ENCODE measurements at regions not wholly inside any gene's neighbourhood (a gene's known extent, or its start where the extent isn't known, plus 50 kb on each side); places are given as distances from the start of the nearest gene placed in this dataset.

- Mint-ChIP-seq H3K4me1 (ENCODE audit: low read depth) (no peaks in the 10 kb centered on the region), H3K4me3 (no peak overlapping the region), H3K27me3 (ENCODE audit: low read depth) (peaks cover 8% of the 10 kb centered on the region)
Observed at GRCh38 chr17:74049167-74049966, 154.1 kb upstream of the RPL38 start.

GRCh38 chr17:74049967-74050458 is 153.5 kb upstream of the RPL38 start:
- Mint-ChIP-seq H3K4me3 (no peak overlapping the region), H3K27me3 (ENCODE audit: low read depth) (peaks cover 8% of the 10 kb centered on the region), H3K4me1 (ENCODE audit: low read depth) (no peaks in the 10 kb centered on the region), H3K36me3 (ENCODE audit: low read depth) (no peaks in the 10 kb centered on the region), H3K9me3 (no peaks in the 10 kb centered on the region), H3K27ac (no peak overlapping the region)

More at GRCh38 chr17:74049167-74049966, 154.1 kb upstream of the RPL38 start:
- no peaks in the 10 kb centered on the region for H3K9me3 Mint-ChIP-seq
- no peaks in the 10 kb centered on the region for H3K36me3 Mint-ChIP-seq (ENCODE audit: low read depth)
- H3K27ac Mint-ChIP-seq = no peak overlapping the region

GRCh38 chr17:74051348-74051747 is 152.1 kb upstream of the RPL38 start:
- peaks cover 8% of the 10 kb centered on the region for H3K27me3 Mint-ChIP-seq (ENCODE audit: low read depth)
- H3K27ac Mint-ChIP-seq = no peak overlapping the region
- H3K4me3 Mint-ChIP-seq = no peak overlapping the region
- no peaks in the 10 kb centered on the region for H3K4me1 Mint-ChIP-seq (ENCODE audit: low read depth)
- no peaks in the 10 kb centered on the region for H3K36me3 Mint-ChIP-seq (ENCODE audit: low read depth)
- H3K9me3 Mint-ChIP-seq = no peaks in the 10 kb centered on the region

GRCh38 chr17:74052993-74053711 is 150.3 kb upstream of the RPL38 start:
- Mint-ChIP-seq H3K27me3 (ENCODE audit: low read depth) (peaks cover 16% of the 10 kb centered on the region), H3K36me3 (ENCODE audit: low read depth) (no peaks in the 10 kb centered on the region), H3K27ac (no peak overlapping the region), H3K4me1 (ENCODE audit: low read depth) (no peaks in the 10 kb centered on the region), H3K9me3 (no peaks in the 10 kb centered on the region), H3K4me3 (no peak overlapping the region)

GRCh38 chr17:74053712-74054078 is 149.8 kb upstream of the RPL38 start:
- Mint-ChIP-seq H3K9me3 (no peaks in the 10 kb centered on the region), H3K4me1 (ENCODE audit: low read depth) (no peaks in the 10 kb centered on the region), H3K27me3 (ENCODE audit: low read depth) (peaks cover 13% of the 10 kb centered on the region), H3K27ac (no peak overlapping the region), H3K36me3 (ENCODE audit: low read depth) (no peaks in the 10 kb centered on the region), H3K4me3 (no peak overlapping the region)

- no peak overlapping the region for H3K27ac Mint-ChIP-seq
- no peaks in the 10 kb centered on the region for H3K9me3 Mint-ChIP-seq
- H3K4me3 Mint-ChIP-seq = no peak overlapping the region
- H3K27me3 Mint-ChIP-seq (ENCODE audit: low read depth) = peaks cover 15% of the 10 kb centered on the region
- H3K36me3 Mint-ChIP-seq (ENCODE audit: low read depth) = no peaks in the 10 kb centered on the region
- H3K4me1 Mint-ChIP-seq (ENCODE audit: low read depth) = no peaks in the 10 kb centered on the region
Observed at GRCh38 chr17:74054249-74054648, 149.2 kb upstream of the RPL38 start.

- no peak overlapping the region for H3K27ac Mint-ChIP-seq
- peaks cover 15% of the 10 kb centered on the region for H3K27me3 Mint-ChIP-seq (ENCODE audit: low read depth)
- H3K9me3 Mint-ChIP-seq = no peaks in the 10 kb centered on the region
- no peak overlapping the region for H3K4me3 Mint-ChIP-seq
- H3K36me3 Mint-ChIP-seq (ENCODE audit: low read depth) = no peaks in the 10 kb centered on the region
- H3K4me1 Mint-ChIP-seq (ENCODE audit: low read depth) = no peaks in the 10 kb centered on the region
Observed at GRCh38 chr17:74055508-74056160, 147.8 kb upstream of the RPL38 start.

- Mint-ChIP-seq H3K4me1 (ENCODE audit: low read depth) (no peaks in the 10 kb centered on the region), H3K36me3 (ENCODE audit: low read depth) (no peaks in the 10 kb centered on the region), H3K27ac (no peak overlapping the region), H3K27me3 (ENCODE audit: low read depth) (peaks cover 15% of the 10 kb centered on the region), H3K4me3 (no peak overlapping the region), H3K9me3 (no peaks in the 10 kb centered on the region)
Observed at GRCh38 chr17:74059479-74060240, 143.8 kb upstream of the RPL38 start.

GRCh38 chr17:74061758-74062157 is 141.7 kb upstream of the RPL38 start:
- H3K4me1 Mint-ChIP-seq (ENCODE audit: low read depth) = no peaks in the 10 kb centered on the region
- no peaks in the 10 kb centered on the region for H3K9me3 Mint-ChIP-seq
- no peak overlapping the region for H3K27ac Mint-ChIP-seq
- no peaks in the 10 kb centered on the region for H3K36me3 Mint-ChIP-seq (ENCODE audit: low read depth)
- no peak overlapping the region for H3K4me3 Mint-ChIP-seq
- H3K27me3 Mint-ChIP-seq (ENCODE audit: low read depth) = peaks cover 13% of the 10 kb centered on the region

GRCh38 chr17:74062234-74062633 is 141.2 kb upstream of the RPL38 start:
- H3K36me3 Mint-ChIP-seq (ENCODE audit: low read depth) = no peaks in the 10 kb centered on the region
- H3K27ac Mint-ChIP-seq = no peak overlapping the region
- H3K9me3 Mint-ChIP-seq = no peaks in the 10 kb centered on the region
- H3K4me3 Mint-ChIP-seq = no peak overlapping the region
- H3K27me3 Mint-ChIP-seq (ENCODE audit: low read depth) = peaks cover 9% of the 10 kb centered on the region
- H3K4me1 Mint-ChIP-seq (ENCODE audit: low read depth) = no peaks in the 10 kb centered on the region

- Mint-ChIP-seq H3K27ac (no peak overlapping the region), H3K27me3 (ENCODE audit: low read depth) (peaks cover 7% of the 10 kb centered on the region), H3K4me1 (ENCODE audit: low read depth) (no peaks in the 10 kb centered on the region), H3K4me3 (no peak overlapping the region), H3K9me3 (no peaks in the 10 kb centered on the region), H3K36me3 (ENCODE audit: low read depth) (no peaks in the 10 kb centered on the region)
Observed at GRCh38 chr17:74063439-74063838, 140.0 kb upstream of the RPL38 start.

GRCh38 chr17:74070374-74070773 is 133.1 kb upstream of the RPL38 start:
- no peaks in the 10 kb centered on the region for H3K9me3 Mint-ChIP-seq

GRCh38 chr17:74070998-74071679 is 132.3 kb upstream of the RPL38 start:
- no peaks in the 10 kb centered on the region for H3K27me3 Mint-ChIP-seq (ENCODE audit: low read depth)
- H3K9me3 Mint-ChIP-seq = no peaks in the 10 kb centered on the region
- no peak overlapping the region for H3K27ac Mint-ChIP-seq
- H3K4me3 Mint-ChIP-seq = no peak overlapping the region
- H3K4me1 Mint-ChIP-seq (ENCODE audit: low read depth) = no peaks in the 10 kb centered on the region
- no peaks in the 10 kb centered on the region for H3K36me3 Mint-ChIP-seq (ENCODE audit: low read depth)

More at GRCh38 chr17:74070374-74070773, 133.1 kb upstream of the RPL38 start:
- Mint-ChIP-seq H3K36me3 (ENCODE audit: low read depth) (no peaks in the 10 kb centered on the region), H3K4me3 (no peak overlapping the region), H3K27me3 (ENCODE audit: low read depth) (no peaks in the 10 kb centered on the region), H3K27ac (no peak overlapping the region), H3K4me1 (ENCODE audit: low read depth) (no peaks in the 10 kb centered on the region)

GRCh38 chr17:74072340-74072739 is 131.1 kb upstream of the RPL38 start:
- H3K27ac Mint-ChIP-seq = no peak overlapping the region
- no peaks in the 10 kb centered on the region for H3K36me3 Mint-ChIP-seq (ENCODE audit: low read depth)
- H3K4me1 Mint-ChIP-seq (ENCODE audit: low read depth) = no peaks in the 10 kb centered on the region
- H3K9me3 Mint-ChIP-seq = no peaks in the 10 kb centered on the region
- H3K4me3 Mint-ChIP-seq = no peak overlapping the region
- no peaks in the 10 kb centered on the region for H3K27me3 Mint-ChIP-seq (ENCODE audit: low read depth)
